ENCODE measurements at regions not wholly inside any gene's neighbourhood (a gene's known extent, or its start where the extent isn't known, plus 50 kb on each side); places are given as distances from the start of the nearest gene placed in this dataset.
A peak's percentile ranks its signal among the peaks of the same experiment; 100 is the strongest.
"Not testable (repeated sequence)": the region's sequence is repeated elsewhere in the genome, so short reads cannot be mapped to it uniquely, and the experiment has no call there.

- no peak for DNase-seq (ENCODE audit: low spot score)
Observed at GRCh38 chr18:34942276-34942675, 98.9 kb upstream of the MAPRE2 start.

- DNase-seq (ENCODE audit: low spot score): no peak
Observed at GRCh38 chr18:34942975-34943374, 98.2 kb upstream of the MAPRE2 start.

GRCh38 chr18:34943587-34943986 is 97.6 kb upstream of the MAPRE2 start:
- DNase-seq (ENCODE audit: low spot score): no peak

- DNase-seq (ENCODE audit: low spot score): no peak
Observed at GRCh38 chr18:34947711-34948125, 93.5 kb upstream of the MAPRE2 start.

- no peak for DNase-seq (ENCODE audit: low spot score)
Observed at GRCh38 chr18:34951625-34952379, 89.4 kb upstream of the MAPRE2 start.

GRCh38 chr18:34953212-34953611 is 88.0 kb upstream of the MAPRE2 start:
- DNase-seq (ENCODE audit: low spot score): no peak

- not testable (repeated sequence) for DNase-seq (ENCODE audit: low spot score)
Observed at GRCh38 chr18:34955494-34955893, 85.7 kb upstream of the MAPRE2 start.

GRCh38 chr18:34956663-34957062 is 84.5 kb upstream of the MAPRE2 start:
- DNase-seq (ENCODE audit: low spot score): no peak

- DNase-seq (ENCODE audit: low spot score): no peak
Observed at GRCh38 chr18:34957119-34957863, 83.9 kb upstream of the MAPRE2 start.

- DNase-seq (ENCODE audit: low spot score): no peak
Observed at GRCh38 chr18:34957864-34958259, 83.4 kb upstream of the MAPRE2 start.

- no peak for DNase-seq (ENCODE audit: low spot score)
Observed at GRCh38 chr18:34959211-34959829, 81.9 kb upstream of the MAPRE2 start.

- DNase-seq (ENCODE audit: low spot score): no peak
Observed at GRCh38 chr18:34959989-34960388, 81.2 kb upstream of the MAPRE2 start.

- no peak for DNase-seq (ENCODE audit: low spot score)
Observed at GRCh38 chr18:34965108-34965507, 76.1 kb upstream of the MAPRE2 start.

- DNase-seq (ENCODE audit: low spot score): no peak
Observed at GRCh38 chr18:34965566-34965965, 75.6 kb upstream of the MAPRE2 start.

- DNase-seq (ENCODE audit: low spot score): no peak
Observed at GRCh38 chr18:34970106-34970505, 71.1 kb upstream of the MAPRE2 start.

GRCh38 chr18:34971313-34971712 is 69.9 kb upstream of the MAPRE2 start:
- DNase-seq (ENCODE audit: low spot score): no peak

- no peak for DNase-seq (ENCODE audit: low spot score)
Observed at GRCh38 chr18:34972765-34973414, 68.3 kb upstream of the MAPRE2 start.

GRCh38 chr18:34976123-34976522 is 65.1 kb upstream of the MAPRE2 start:
- no peak for DNase-seq (ENCODE audit: low spot score)

- DNase-seq (ENCODE audit: low spot score): peak; percentile 16
Observed at GRCh38 chr18:34976534-34976898, 64.7 kb upstream of the MAPRE2 start.

GRCh38 chr18:34976899-34977837 is 64.0 kb upstream of the MAPRE2 start:
- peak; percentile 78 for DNase-seq (ENCODE audit: low spot score)

- DNase-seq (ENCODE audit: low spot score): peak; percentile 31
Observed at GRCh38 chr18:34977838-34978532, 63.2 kb upstream of the MAPRE2 start.
